ENCODE measurements at regions not wholly inside any gene's neighbourhood (a gene's known extent, or its start where the extent isn't known, plus 50 kb on each side); places are given as distances from the start of the nearest gene placed in this dataset.

GRCh38 chr7:46396481-46396880 is 475.4 kb upstream of the IGFBP3 start:
- DNase-seq (ENCODE audit: low read depth in 2 of 3, low spot score in 1 of 3), result no peak

DNA sequence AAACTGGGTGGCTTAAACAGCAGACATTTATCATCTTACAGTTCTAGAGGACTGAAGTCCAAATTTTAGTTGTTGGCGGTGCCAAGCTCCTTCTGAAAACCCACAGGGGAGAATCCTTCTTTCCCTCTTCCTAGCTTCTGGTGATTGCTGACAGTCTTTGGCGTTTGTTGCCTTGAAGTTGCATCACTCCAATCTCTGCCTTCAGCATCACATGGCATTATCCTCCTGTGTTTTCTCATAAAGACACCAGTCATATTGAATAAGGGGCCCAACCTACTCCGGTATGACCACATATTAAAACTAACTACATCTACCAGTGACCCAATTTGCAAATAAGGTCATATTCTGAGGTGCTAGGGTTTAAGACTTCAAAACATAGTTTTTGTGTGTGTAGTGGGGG is 472.1 kb upstream of the IGFBP3 start:
- no peak for DNase-seq (ENCODE audit: low read depth in 2 of 3, low spot score in 1 of 3)

DNA sequence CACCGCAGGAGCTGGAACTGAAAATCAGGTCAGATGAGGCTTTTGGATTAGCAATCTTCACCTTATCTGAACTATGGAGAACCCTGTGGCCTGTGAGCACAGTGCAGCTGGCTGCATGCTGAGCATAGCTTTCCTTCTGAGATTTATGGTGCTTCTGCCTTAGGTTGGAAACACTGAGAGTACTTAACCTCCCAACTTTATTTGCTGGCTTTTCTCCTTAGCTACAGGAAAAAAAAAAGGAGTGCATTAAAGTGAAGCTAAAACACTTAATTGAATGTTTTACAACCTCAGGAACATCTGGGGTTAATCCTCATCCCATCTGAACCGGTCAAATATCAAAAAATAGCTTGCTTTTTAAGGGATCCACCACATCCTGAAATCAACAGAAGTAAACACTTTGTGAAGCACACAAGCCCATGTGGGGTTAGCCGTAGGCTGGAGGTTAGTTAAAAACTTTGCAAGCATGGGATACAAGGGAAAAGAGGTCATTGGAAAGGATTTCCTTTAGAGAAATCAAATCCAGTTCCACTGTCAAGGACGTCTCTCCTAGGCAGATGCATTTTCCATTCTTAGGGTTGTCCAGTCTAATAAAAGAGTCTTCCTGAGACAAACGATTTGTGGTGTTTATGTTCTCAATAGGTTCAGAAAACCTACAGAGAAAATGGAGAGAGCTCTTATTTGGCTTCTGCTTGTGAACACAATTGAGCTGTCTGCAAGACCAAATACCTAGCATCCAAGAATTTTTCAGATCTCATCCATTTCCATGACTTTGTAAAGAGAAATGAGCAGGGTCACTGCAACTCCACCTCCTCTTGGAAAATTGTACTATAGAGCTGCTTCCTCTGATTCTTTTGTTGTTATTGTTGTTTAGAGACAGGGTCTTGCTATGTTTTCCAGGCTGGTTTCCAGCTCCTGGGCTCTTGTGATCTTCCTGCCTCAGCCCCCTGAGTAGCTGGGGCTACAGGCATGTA is 470.4 kb upstream of the IGFBP3 start:
- DNase-seq (ENCODE audit: low read depth in 2 of 3, low spot score in 1 of 3), result no peak

- no peak for DNase-seq (ENCODE audit: low read depth in 2 of 3, low spot score in 1 of 3)
These were observed 469.0 kb upstream of the IGFBP3 start for GRCh38 chr7:46390042-46390441.

- no peak for DNase-seq (ENCODE audit: low read depth in 2 of 3, low spot score in 1 of 3)
These were observed 468.1 kb upstream of the IGFBP3 start for GRCh38 chr7:46389146-46389545.

GRCh38 chr7:46387646-46388045 is 466.6 kb upstream of the IGFBP3 start:
- no peak for DNase-seq (ENCODE audit: low read depth in 2 of 3, low spot score in 1 of 3)

DNA sequence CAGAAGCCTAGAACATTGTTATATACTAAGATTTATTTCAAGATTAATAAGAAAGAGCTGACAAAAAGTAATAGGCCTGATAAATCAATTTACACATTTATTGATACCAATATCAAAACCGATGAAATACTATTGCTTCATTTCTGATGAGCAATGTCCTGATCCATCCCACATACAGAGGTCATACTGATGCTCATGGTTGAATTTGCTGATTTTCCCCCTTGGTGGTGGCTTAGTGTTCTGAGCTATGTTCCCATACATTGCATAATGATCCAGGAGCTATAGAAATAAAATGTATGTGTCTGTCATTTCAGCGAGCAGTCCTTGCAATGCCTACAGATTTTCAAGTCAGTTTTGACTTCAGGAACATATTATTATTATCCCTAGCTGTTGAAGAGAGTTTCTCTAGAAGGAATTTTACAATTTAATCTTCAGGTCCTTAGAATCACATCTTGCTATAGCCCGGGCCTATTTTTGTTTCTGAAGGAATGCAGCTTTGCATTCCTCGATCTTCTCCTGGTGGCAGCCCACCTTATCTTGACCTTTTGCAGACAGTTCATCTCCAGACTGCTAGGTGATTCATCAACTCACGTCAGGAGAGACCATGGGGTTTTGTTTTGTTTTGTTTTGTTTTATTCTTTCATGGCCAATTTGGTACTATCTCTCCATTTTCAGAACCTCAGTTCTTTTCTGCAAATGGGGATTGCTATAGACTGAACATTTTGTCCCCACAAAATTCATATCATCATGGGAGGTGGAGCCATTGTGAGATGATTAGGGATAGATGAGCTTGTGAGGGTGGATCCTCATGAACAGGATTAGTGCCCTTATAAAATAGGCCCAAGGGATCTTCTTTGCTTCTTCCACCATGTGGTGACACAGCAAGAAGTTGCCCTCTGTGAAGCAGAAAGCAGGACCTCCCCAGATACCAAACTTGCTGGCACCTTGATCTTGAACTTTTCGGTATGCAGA is 465.6 kb upstream of the IGFBP3 start:
- no peak for DNase-seq (ENCODE audit: low read depth in 2 of 3, low spot score in 1 of 3)

GRCh38 chr7:46385662-46386309 is 464.7 kb upstream of the IGFBP3 start:
- DNase-seq (ENCODE audit: low read depth in 2 of 3, low spot score in 1 of 3), result no peak

DNA sequence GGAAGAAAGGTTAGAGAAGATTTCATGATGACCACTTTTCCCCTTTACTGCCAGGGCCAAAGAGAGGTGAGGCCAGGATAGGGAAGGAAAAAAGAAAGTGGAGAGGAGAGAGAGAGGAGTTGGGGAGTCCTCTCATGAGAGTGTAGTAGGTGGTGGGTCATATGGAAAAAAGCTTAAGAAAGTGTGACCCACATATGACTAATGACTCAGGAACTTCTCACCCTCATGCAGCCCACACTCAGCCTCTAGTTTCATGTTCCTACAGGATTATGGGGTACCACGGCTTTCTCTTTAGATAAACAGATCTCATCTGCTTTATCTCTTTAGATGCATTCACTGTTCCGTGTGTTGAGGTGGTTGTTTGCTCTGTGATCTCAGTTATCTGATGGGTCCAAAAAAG is 462.5 kb upstream of the IGFBP3 start:
- no peak for DNase-seq (ENCODE audit: low read depth in 2 of 3, low spot score in 1 of 3)

DNA sequence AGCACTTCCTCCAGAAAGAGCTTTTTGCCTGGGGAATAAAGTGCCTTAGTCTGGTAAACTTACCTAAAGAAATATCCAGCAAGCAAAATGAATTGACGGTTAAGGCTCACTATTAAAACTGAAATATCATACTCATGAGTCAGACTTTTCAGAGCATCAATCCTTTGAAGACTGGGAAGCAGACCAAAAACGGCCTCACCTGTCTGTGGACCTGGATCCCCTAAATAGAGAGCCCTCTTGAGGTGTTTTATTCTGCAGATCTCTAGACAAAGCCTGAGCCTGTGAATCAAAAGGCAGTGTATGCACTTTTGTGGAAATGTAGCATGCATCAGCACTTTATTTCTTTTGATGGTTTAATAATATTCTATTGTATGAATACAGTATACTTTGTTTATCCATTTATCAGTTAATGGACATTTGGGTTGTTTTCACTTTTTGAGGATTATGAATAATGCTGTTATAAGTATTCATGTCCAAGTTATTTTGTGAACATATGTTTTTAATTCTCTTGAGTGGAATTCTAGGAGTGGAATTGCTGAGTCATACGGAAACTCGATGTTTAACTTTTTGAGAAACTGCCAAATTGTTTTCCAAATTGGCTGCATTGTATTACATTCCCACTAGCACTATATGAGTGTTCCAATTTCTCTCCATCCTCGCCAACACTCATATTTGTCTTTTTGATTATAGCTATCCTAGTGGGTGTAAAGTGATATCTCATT is 449.0 kb upstream of the IGFBP3 start:
- no peak for DNase-seq (ENCODE audit: low read depth in 2 of 3, low spot score in 1 of 3)

DNA sequence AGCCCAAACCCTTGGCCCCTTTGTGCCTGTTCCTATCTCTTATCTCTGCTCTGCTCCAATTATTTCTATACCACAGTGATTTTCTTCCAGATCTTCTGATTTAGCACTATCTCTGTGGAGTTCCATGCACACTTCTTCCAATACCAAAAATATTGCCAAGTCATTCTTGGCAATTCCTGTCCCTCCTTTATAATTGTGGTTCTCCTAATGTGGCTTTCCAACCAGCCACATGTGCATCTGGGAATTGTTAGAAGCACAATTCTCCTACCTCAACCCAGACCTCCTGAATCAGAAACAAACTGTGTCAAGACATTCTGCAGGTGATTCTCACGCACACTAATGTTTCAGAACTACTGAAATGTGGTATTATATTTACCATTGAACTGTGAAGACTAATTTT is 447.8 kb upstream of the IGFBP3 start:
- no peak for DNase-seq (ENCODE audit: low read depth in 2 of 3, low spot score in 1 of 3)

GRCh38 chr7:46366526-46366925 is 445.5 kb upstream of the IGFBP3 start:
- no peak for DNase-seq (ENCODE audit: low read depth in 2 of 3, low spot score in 1 of 3)

DNA sequence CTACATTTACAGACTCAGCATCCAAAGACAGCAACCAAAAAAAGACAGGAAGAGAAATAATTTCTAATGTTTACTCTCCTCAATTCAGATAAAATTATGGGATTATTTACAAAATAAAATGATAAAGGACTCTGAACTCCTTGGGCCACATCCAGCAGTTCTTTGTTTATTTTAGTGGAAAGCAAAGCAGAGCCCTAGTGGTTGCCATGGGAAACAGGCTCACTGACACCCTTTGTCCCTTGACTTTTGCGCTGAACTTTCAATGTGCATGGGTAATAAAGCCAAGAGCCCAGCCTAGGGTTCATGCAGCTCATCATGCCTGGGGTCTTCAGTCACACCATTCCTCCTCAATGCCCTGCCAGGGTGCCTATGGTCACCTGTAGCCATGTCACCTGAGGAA is 442.6 kb upstream of the IGFBP3 start:
- DNase-seq (ENCODE audit: low read depth in 2 of 3, low spot score in 1 of 3), result no peak

- no peak for DNase-seq (ENCODE audit: low read depth in 2 of 3, low spot score in 1 of 3)
These were observed 439.7 kb upstream of the IGFBP3 start for GRCh38 chr7:46360811-46361210.

- no peak for DNase-seq (ENCODE audit: low read depth in 2 of 3, low spot score in 1 of 3)
These were observed 439.2 kb upstream of the IGFBP3 start for GRCh38 chr7:46360296-46360695.

GRCh38 chr7:46357851-46358250 is 436.8 kb upstream of the IGFBP3 start:
- DNase-seq (ENCODE audit: low read depth in 2 of 3, low spot score in 1 of 3), result no peak

- DNase-seq (ENCODE audit: low read depth in 2 of 3, low spot score in 1 of 3), result no peak
These were observed 436.2 kb upstream of the IGFBP3 start for GRCh38 chr7:46357290-46357689.

- no peak for DNase-seq (ENCODE audit: low read depth in 2 of 3, low spot score in 1 of 3)
These were observed 435.3 kb upstream of the IGFBP3 start for GRCh38 chr7:46356371-46356770.

GRCh38 chr7:46355331-46355730 is 434.3 kb upstream of the IGFBP3 start:
- no peak for DNase-seq (ENCODE audit: low read depth in 2 of 3, low spot score in 1 of 3)
